Umbilical cord (tissue), 1 donor: ENCODE measurements at regions not wholly inside any gene's neighbourhood (a gene's known extent, or its start where the extent isn't known, plus 50 kb on each side); places are given as distances from the start of the nearest gene placed in this dataset.

Experiments
- DNase-seq: peaks from one replicate; pipeline ENCODE4 v3.0.0-alpha.2; 2015; ENCODE audit warnings: low spot score

- DNase-seq = no peak
These were observed 356.6 kb upstream of the GRM7 start for GRCh38 chr3:6504347-6504746.

DNA sequence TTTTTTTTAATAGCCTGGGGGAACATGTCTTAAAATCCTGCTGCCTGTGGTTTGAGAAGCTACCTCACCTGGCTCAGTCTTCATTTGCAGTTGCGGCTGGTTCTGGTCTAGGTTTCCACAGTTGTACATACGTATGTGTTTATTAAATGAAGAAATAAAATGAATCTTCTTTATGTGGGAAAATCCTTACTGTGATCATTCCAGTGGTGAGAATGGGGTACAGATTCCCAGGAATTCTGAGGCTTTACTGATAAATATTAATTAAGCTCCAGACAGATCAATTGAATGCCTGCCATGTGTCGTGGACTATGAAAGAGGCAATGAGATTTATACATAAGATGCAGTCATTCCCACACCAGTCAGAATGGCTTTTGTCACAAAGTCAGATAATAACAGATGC is 356.1 kb upstream of the GRM7 start:
- DNase-seq = no peak

- no peak for DNase-seq
These were observed 352.5 kb upstream of the GRM7 start for GRCh38 chr3:6508410-6508759.

DNA sequence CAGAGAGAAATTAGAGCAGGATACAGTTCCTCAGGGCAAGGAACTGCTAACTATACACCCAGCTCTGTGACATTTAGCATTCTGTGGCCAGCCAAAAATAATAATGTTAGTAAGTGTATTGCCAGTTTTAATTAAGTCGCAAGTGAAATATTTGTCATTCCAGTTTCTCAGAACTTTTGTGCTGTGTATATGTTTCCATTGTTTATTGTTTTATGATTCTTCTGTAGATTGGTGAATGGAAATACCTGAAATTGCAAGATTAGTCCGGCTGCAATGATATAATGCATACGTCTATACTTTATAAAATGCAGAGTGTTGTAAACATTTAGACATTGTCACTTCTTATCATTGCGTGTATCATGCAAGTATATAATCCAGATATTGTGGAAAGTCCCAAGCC is 351.3 kb upstream of the GRM7 start:
- DNase-seq = no peak

- DNase-seq = no peak
These were observed 350.2 kb upstream of the GRM7 start for GRCh38 chr3:6510713-6511112.

GRCh38 chr3:6512172-6512800 is 348.6 kb upstream of the GRM7 start:
- no peak for DNase-seq

DNA sequence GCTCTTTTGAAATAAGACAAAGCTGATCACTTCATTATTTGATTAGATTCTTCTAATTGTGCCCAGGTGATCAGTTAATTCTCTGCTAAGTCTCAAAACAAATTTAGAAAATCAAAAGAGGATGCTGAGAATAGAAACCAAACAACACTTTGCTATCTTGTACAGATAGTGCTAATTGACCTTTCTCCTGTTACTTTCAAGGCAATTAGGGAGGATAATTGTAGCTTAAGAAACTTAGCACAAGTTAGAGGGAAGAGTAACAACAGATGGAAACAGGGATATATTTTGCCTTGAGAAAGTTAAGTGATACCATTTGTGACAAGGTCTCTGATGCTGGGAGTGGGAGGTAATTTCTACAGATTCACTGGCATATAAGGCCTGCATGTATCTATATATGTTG is 344.8 kb upstream of the GRM7 start:
- DNase-seq = no peak

GRCh38 chr3:6516694-6517093 is 344.2 kb upstream of the GRM7 start:
- no peak for DNase-seq

GRCh38 chr3:6518709-6519345 is 342.1 kb upstream of the GRM7 start:
- DNase-seq = no peak

DNA sequence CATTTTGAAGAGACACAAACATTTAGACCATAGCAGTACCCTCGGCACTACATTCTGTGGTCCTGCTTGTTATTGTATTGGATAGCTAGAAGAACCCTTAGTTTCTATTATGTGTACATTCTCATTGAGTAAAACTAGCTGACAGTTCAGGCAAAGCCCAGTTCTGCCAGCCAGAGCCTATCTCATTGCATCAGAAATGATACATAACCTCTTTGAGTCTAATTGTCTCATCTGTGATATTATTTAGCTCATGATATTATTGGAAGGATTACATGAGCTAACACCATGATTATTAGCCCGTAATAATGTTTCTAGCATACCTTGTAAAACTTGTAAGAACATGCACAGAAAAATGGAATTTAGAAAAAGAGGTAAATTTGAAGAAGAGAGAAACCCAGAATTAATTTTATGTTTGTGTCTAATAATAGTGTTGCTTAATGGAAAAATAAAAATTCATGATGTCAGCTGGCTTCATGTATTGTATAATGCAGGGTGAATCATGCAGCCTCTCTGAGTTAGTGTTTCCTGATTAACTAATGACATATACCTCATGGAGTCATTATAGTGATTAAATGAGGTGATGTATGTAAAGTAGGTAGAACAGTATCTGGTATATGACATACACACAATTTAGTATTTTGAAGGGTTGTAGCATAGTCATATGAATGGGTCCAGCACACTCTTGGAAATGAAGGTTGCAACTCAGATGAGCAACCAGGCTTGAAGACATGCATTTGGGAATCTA is 339.4 kb upstream of the GRM7 start:
- no peak for DNase-seq

DNA sequence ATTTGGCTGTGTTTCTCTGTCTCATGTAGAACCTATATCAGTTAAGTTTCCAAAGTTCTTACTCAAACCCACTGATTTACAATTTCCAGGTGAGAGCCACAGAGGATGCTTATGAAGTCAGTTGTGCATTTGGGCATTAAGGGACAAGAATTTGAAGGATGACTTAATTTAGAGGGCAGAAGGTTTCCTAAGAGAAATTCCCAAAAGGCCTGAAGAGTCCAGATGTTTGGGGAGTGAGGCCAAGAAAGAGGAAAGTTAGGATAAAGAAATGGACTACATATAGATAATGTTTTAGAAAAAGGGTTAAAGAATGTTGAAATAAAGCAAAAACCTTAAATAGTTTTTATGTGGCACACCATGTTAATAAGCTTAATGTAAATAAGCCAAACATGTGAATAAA is 338.7 kb upstream of the GRM7 start:
- no peak for DNase-seq

DNA sequence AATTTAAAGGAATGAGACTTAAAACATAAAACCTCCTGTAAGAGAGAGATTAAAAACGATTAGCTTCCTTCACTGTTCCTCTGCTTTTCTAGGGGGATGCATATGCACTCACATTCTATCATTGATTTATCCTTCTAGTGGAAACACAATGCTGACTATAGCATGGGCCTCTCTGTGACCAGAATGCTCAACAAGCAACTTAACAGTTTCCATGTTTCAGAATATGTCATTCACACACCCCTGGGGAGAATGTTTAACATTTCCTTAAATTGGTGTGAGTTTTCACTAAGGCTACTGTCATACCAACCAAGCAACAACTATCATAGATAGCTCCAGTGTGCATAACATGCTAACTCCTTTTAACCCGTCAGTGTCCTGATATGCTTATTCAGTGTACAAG is 337.9 kb upstream of the GRM7 start:
- DNase-seq = no peak

- no peak for DNase-seq
These were observed 336.4 kb upstream of the GRM7 start for GRCh38 chr3:6524479-6524878.

GRCh38 chr3:6526321-6526720 is 334.6 kb upstream of the GRM7 start:
- DNase-seq = no peak

GRCh38 chr3:6526861-6527260 is 334.1 kb upstream of the GRM7 start:
- no peak for DNase-seq

GRCh38 chr3:6528951-6529350 is 332.0 kb upstream of the GRM7 start:
- DNase-seq = no peak

- DNase-seq = no peak
These were observed 329.8 kb upstream of the GRM7 start for GRCh38 chr3:6531153-6531552.

DNA sequence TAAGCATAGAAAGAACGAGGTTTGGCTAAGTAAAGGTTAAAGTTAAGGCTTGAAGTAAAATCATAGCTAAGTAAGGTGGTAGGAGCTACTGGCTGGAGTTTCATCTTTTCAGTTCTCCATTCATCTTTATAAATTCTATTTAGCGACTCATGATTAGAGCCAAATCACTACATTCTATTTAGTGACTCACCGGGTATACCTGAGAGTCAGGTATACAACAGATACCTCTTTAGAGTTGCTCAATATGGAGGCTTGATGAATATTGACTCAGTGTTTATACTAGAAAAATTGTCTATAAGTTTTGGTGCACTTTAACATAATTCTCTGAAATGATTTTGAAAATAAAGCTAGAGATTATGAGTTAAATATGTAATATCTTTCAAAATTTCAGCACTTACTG is 328.8 kb upstream of the GRM7 start:
- DNase-seq = no peak

GRCh38 chr3:6540981-6541380 is 319.9 kb upstream of the GRM7 start:
- DNase-seq = no peak

- DNase-seq = no peak
These were observed 318.1 kb upstream of the GRM7 start for GRCh38 chr3:6542795-6543194.

- DNase-seq = no peak
These were observed 311.6 kb upstream of the GRM7 start for GRCh38 chr3:6549296-6549695.

DNA sequence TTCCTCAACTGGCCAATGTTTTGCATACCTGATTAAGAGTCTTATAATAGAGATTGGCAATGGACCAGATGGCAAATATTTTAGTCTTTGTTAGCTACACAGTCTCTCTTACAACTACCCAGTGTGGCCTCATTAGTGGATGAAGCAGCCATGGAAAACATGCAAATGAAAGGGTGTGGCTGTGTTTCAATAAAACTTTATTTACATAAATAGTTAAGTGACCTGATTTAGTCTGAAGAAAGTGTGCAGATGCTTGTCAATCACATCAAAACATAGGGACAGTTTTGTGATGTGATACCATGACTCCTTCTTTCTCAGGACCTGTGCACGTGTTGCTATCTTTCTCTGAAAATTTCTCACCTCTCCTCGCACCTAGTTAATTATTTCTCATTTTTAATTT is 309.8 kb upstream of the GRM7 start:
- no peak for DNase-seq

- no peak for DNase-seq
These were observed 300.7 kb upstream of the GRM7 start for GRCh38 chr3:6560259-6560658.
